Neural cell (in vitro differentiated cells): ENCODE measurements at regions not wholly inside any gene's neighbourhood (a gene's known extent, or its start where the extent isn't known, plus 50 kb on each side); places are given as distances from the start of the nearest gene placed in this dataset.

ENCODE experiments used
- H2AFZ ChIP-seq: fragments of 200-600, 300-800 bp; sonication (generic), shearing (Covaris generic); 2 replicates; pipeline ENCODE4 v1.6.0; 2014; ENCODE audit warnings: low read depth, mild to moderate bottlenecking, antibody characterized with exemption, low read length, moderate library complexity
- H3F3A ChIP-seq: fragments of 200-600 bp; shearing (Covaris generic); 2 replicates; pipeline ENCODE4 v1.6.1; 2016; ENCODE audit warnings: mild to moderate bottlenecking, moderate library complexity, mixed read lengths, antibody characterized with exemption, low read length; ENCODE audit not compliant: insufficient read depth, poor library complexity, severe bottlenecking
- H3K27ac ChIP-seq: fragments of 200-600, 300-800 bp; sonication (generic), shearing (Covaris generic); 2 replicates; pipeline ENCODE4 v1.5.1; 2014; ENCODE audit warnings: mild to moderate bottlenecking, low read length, moderate library complexity
- H3K27me3 ChIP-seq: fragments of 300-800, 200-600 bp; sonication (generic), shearing (Covaris generic); 2 replicates; pipeline ENCODE4 v1.6.0; 2014; ENCODE audit warnings: mild to moderate bottlenecking, low read depth, low read length, moderate library complexity; ENCODE audit not compliant: insufficient read depth
- H3K36me3 ChIP-seq: fragments of 300-800, 200-600 bp; sonication (generic), shearing (Covaris generic); 2 replicates; pipeline ENCODE4 v1.5.1; 2014; ENCODE audit warnings: mild to moderate bottlenecking, antibody characterized with exemption, low read length, moderate library complexity; ENCODE audit not compliant: insufficient read depth
- H3K4me2 ChIP-seq: fragments of 300-800, 200-600 bp; sonication (generic), shearing (Covaris generic); 2 replicates; pipeline ENCODE4 v1.6.0; 2014; ENCODE audit warnings: mild to moderate bottlenecking, low read length
- H3K4me3 ChIP-seq: fragments of 300-800, 200-600 bp; sonication (generic), shearing (Covaris generic); 2 replicates; pipeline ENCODE4 v1.5.1; 2014; ENCODE audit warnings: mild to moderate bottlenecking, low read length, moderate library complexity
- H3K79me2 ChIP-seq: fragments of 200-600 bp; shearing (Covaris generic); replicated peaks from 2 replicates; pipeline ENCODE4 v1.6.0; 2014; ENCODE audit warnings: mild to moderate bottlenecking, low read length, moderate library complexity; ENCODE audit not compliant: insufficient read depth
- H3K9ac ChIP-seq: fragments of 300-800, 200-600 bp; sonication (generic), shearing (Covaris generic); 2 replicates; pipeline ENCODE4 v1.6.1; 2016; ENCODE audit warnings: mild to moderate bottlenecking, low read length, mixed read lengths
- H3K9me2 ChIP-seq: fragments of 200-600 bp; shearing (Covaris generic); 2 replicates; pipeline ENCODE4 v1.6.1; 2016; ENCODE audit warnings: mild to moderate bottlenecking, low read length, mixed read lengths; ENCODE audit not compliant: insufficient read depth
- H3K9me3 ChIP-seq: fragments of 200-600, 300-800 bp; sonication (generic), shearing (Covaris generic); 2 replicates; pipeline ENCODE4 v1.6.1; 2016; ENCODE audit warnings: mild to moderate bottlenecking, mixed run types, low read length, moderate library complexity, mixed read lengths
- H4K20me1 ChIP-seq: fragments of 200-600 bp; shearing (Covaris generic); 2 replicates; pipeline ENCODE4 v1.6.1; 2016; ENCODE audit warnings: mild to moderate bottlenecking, mixed run types; ENCODE audit not compliant: insufficient read depth
- CTCF ChIP-seq: fragments of 450-650 bp; IDR thresholded peaks from 2 replicates; pipeline ENCODE4 v1.5.1; 2014; ENCODE audit warnings: antibody characterized with exemption, mild to moderate bottlenecking, moderate library complexity; ENCODE audit not compliant: poor library complexity, severe bottlenecking
- EP300 ChIP-seq: fragments of 450-650 bp; conservative IDR thresholded peaks from 2 replicates; pipeline ENCODE4 v1.6.1; 2014; ENCODE audit warnings: antibody characterized with exemption, mild to moderate bottlenecking, moderate library complexity; ENCODE audit not compliant: poor library complexity, severe bottlenecking
- EZH2 ChIP-seq: fragments of 200-600, 300-800 bp; shearing (Covaris generic), sonication (generic); IDR thresholded peaks from 2 replicates; pipeline ENCODE4 v1.6.1; 2014; ENCODE audit warnings: antibody characterized with exemption, low read length, borderline replicate concordance, mild to moderate bottlenecking; ENCODE audit not compliant: insufficient read depth, poor library complexity, severe bottlenecking
- MXI1 ChIP-seq: fragments of 450-650 bp; conservative IDR thresholded peaks from 2 replicates; pipeline ENCODE4 v1.6.1; 2014; ENCODE audit warnings: antibody characterized with exemption, mild to moderate bottlenecking; ENCODE audit not compliant: poor library complexity, severe bottlenecking
- POLR2AphosphoS5 ChIP-seq: IDR thresholded peaks from 2 replicates; pipeline ENCODE4 v1.6.1; 2012
- RAD21 ChIP-seq: fragments of 450-650 bp; conservative IDR thresholded peaks from 2 replicates; pipeline ENCODE4 v1.6.1; 2014; ENCODE audit warnings: antibody characterized with exemption, mild to moderate bottlenecking, moderate library complexity
- SMC3 ChIP-seq: fragments of 450-650 bp; conservative IDR thresholded peaks from 2 replicates; pipeline ENCODE4 v1.6.1; 2014; ENCODE audit warnings: antibody characterized with exemption, mild to moderate bottlenecking, moderate library complexity; ENCODE audit not compliant: poor library complexity
- TAF1 ChIP-seq: IDR thresholded peaks from 2 replicates; pipeline ENCODE4 v1.6.1; 2012; ENCODE audit warnings: low read depth
- TF ChIP-seq, protein P1 (sequence below): IDR thresholded peaks from 2 replicates; pipeline ENCODE4 v1.6.1; 2012; ENCODE audit warnings: borderline replicate concordance

GRCh38 chr14:49986343-49987014 is 93.6 kb downstream of the ARF6 start:
- H3K36me3 ChIP-seq: no peaks in the 10 kb centered on the region
- H3K9me2 ChIP-seq: no peaks in the 10 kb centered on the region
- H3K27me3 ChIP-seq: no peaks in the 10 kb centered on the region
- no peak overlapping the region for H3K4me2 ChIP-seq
- H3K27ac ChIP-seq: no peak overlapping the region
- no peaks in the 10 kb centered on the region for H3K9me3 ChIP-seq
- no peaks in the 10 kb centered on the region for H3F3A ChIP-seq
- no peaks in the 10 kb centered on the region for H4K20me1 ChIP-seq
- TF ChIP-seq CTCF (no peak), POLR2AphosphoS5 (no peak), EP300 (no peak), SMC3 (no peak), TAF1 (no peak), EZH2 (no peak), RAD21 (no peak), MXI1 (no peak)
- TF ChIP-seq, protein P1, sequence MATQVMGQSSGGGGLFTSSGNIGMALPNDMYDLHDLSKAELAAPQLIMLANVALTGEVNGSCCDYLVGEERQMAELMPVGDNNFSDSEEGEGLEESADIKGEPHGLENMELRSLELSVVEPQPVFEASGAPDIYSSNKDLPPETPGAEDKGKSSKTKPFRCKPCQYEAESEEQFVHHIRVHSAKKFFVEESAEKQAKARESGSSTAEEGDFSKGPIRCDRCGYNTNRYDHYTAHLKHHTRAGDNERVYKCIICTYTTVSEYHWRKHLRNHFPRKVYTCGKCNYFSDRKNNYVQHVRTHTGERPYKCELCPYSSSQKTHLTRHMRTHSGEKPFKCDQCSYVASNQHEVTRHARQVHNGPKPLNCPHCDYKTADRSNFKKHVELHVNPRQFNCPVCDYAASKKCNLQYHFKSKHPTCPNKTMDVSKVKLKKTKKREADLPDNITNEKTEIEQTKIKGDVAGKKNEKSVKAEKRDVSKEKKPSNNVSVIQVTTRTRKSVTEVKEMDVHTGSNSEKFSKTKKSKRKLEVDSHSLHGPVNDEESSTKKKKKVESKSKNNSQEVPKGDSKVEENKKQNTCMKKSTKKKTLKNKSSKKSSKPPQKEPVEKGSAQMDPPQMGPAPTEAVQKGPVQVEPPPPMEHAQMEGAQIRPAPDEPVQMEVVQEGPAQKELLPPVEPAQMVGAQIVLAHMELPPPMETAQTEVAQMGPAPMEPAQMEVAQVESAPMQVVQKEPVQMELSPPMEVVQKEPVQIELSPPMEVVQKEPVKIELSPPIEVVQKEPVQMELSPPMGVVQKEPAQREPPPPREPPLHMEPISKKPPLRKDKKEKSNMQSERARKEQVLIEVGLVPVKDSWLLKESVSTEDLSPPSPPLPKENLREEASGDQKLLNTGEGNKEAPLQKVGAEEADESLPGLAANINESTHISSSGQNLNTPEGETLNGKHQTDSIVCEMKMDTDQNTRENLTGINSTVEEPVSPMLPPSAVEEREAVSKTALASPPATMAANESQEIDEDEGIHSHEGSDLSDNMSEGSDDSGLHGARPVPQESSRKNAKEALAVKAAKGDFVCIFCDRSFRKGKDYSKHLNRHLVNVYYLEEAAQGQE: no peak
- H3K4me3 ChIP-seq: no peak overlapping the region
- no peaks in the 10 kb centered on the region for H3K79me2 ChIP-seq
- no peak overlapping the region for H2AFZ ChIP-seq
- H3K9ac ChIP-seq: no peak overlapping the region

- H3K79me2 ChIP-seq: no peaks in the 10 kb centered on the region
Measured at GRCh38 chr14:49988080-49988990, 95.5 kb downstream of the ARF6 start.

More at GRCh38 chr14:49988080-49988990, 95.5 kb downstream of the ARF6 start:
- H3K9me2 ChIP-seq: no peaks in the 10 kb centered on the region
- no peaks in the 10 kb centered on the region for H3K27me3 ChIP-seq
- no peak overlapping the region for H3K9ac ChIP-seq
- H4K20me1 ChIP-seq: no peaks in the 10 kb centered on the region
- no peaks in the 10 kb centered on the region for H3K36me3 ChIP-seq
- no peaks in the 10 kb centered on the region for H3K9me3 ChIP-seq
- H3K27ac ChIP-seq: no peak overlapping the region
- H3F3A ChIP-seq: no peaks in the 10 kb centered on the region
- no peak overlapping the region for H3K4me3 ChIP-seq
- no peak overlapping the region for H3K4me2 ChIP-seq
- H2AFZ ChIP-seq: no peak overlapping the region
- no peak for TF ChIP-seq POLR2AphosphoS5
- TF ChIP-seq CTCF: no peak
- TF ChIP-seq RAD21: no peak
- TF ChIP-seq MXI1: no peak
